A673 (cell line): ENCODE measurements at regions not wholly inside any gene's neighbourhood (a gene's known extent, or its start where the extent isn't known, plus 50 kb on each side); places are given as distances from the start of the nearest gene placed in this dataset.

Experiments used
- CTCF ChIP-seq: fragments of 300-800, 200-600 bp; sonication (generic); conservative IDR thresholded peaks from 2 replicates; pipeline ENCODE4 v1.5.1; 2017; ENCODE audit warnings: low read depth, mild to moderate bottlenecking, antibody characterized with exemption, low read length, moderate library complexity, mixed read lengths
- EZH2 ChIP-seq: fragments of 200-600 bp; sonication (generic); IDR thresholded peaks from 2 replicates; pipeline ENCODE4 v1.6.1; 2017; ENCODE audit warnings: borderline replicate concordance, low read depth, mild to moderate bottlenecking, mixed read lengths, antibody characterized with exemption, low read length; ENCODE audit not compliant: poor library complexity, severe bottlenecking

- TF ChIP-seq CTCF = no peak
- no peak for TF ChIP-seq EZH2
These were observed 424.2 kb upstream of the ROBO2 start for GRCh38 chr3:76615719-76616118.
